Cerebellar cortex (tissue), 1 donor: ENCODE measurements at regions not wholly inside any gene's neighbourhood (a gene's known extent, or its start where the extent isn't known, plus 50 kb on each side); places are given as distances from the start of the nearest gene placed in this dataset.

Experiments
- DNase-seq: peaks from one replicate; pipeline ENCODE4 v3.0.0-alpha.2; 2015; ENCODE audit warnings: low spot score

GRCh38 chr14:97584528-97584927, 787.3 kb downstream of the VRK1 start:
- DNase-seq = no peak

DNA sequence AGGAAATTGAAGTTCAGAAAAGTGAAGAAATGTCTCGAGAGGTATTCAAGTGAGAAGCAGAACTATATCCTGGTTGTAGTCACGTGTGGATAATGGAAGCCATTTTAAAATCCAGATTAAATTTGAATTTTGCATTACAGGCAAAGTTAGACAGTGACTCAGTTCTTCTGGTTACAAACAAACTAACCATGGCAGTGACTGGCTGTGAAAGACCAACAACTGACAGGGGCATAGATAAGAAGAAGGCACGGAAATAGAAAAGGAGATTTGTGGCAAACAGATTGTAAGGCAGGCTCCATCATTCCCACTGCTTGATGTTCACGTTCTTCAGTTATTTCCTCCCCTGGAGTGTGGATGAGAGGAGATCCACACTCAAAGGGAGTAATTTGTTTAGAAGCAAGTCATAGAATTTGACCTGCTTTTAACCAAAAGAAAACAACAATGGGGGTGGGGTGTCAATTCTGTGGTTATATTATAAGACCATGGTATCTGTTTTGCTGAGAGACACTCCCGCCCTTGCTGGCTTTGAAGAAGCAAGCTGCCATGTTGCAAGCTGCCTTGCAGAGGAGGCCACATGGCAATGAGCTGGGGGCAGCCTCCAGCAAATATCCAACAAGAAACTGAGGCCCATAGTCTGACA, 795.3 kb downstream of the VRK1 start:
- DNase-seq = no peak

GRCh38 chr14:97594306-97594705, 797.1 kb downstream of the VRK1 start:
- DNase-seq = no peak

DNA sequence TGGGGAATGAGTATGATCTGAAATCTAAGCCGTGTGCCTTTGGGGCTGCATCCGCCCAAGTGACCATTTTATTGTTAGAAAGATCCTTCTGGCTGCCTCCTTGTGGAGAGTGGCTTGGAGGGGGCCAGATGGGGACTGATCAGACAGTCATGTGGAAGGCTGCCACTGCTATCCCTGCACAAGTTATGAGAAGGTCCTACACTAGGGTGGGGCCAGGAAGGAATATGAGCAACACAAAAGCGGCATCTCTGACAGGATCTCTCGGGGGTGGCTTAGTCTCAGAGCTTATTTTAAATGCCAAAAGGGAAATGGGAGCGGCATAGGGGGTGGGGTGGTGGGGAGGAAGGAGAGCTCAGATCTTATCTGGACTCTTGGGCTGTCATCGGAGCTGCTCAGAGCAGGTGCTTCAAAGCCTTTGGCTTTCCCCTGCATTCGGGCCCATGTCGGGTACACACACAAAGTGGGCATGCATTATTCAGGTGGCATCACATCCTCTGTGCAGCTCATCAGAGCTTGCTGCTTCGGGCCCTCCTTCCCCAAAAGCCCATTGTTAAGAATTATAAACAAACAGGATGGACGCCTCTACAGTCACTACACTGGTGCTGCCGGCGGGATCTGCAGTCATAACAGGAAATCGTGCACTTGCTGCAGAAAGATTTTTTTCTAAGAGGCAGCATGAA, 805.4 kb downstream of the VRK1 start:
- DNase-seq = no peak

- no peak for DNase-seq
Observed at GRCh38 chr14:97603201-97603600, 806.0 kb downstream of the VRK1 start.

- DNase-seq = no peak
Observed at GRCh38 chr14:97604731-97605130, 807.5 kb downstream of the VRK1 start.

- DNase-seq = no peak
Observed at GRCh38 chr14:97618401-97618800, 821.2 kb downstream of the VRK1 start.

GRCh38 chr14:97618917-97619690, 821.9 kb downstream of the VRK1 start:
- no peak for DNase-seq

GRCh38 chr14:97620066-97620465, 822.9 kb downstream of the VRK1 start:
- no peak for DNase-seq

- DNase-seq = no peak
Observed at GRCh38 chr14:97624985-97625384, 827.8 kb downstream of the VRK1 start.

- no peak for DNase-seq
Observed at GRCh38 chr14:97625477-97625876, 828.3 kb downstream of the VRK1 start.

- no peak for DNase-seq
Observed at GRCh38 chr14:97626088-97626487, 828.9 kb downstream of the VRK1 start.

DNA sequence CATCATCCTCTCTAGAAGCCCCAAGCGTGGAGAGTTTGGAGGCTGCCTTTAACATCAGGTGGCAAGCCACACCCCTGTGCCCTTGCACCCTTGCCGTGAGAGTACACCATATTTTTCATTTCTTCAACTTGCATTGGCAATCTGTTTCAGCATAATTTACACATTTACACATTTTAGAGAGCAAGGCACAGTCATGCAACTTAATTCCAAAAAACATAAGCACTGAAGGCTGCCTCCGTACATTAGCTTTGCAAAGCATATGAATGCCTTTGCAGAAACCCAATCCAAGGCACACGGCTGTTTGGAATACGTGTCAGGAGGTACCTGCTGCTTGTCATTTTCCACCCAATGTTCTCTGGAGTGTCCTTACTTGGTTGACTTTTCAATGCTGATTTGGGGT, 833.1 kb downstream of the VRK1 start:
- DNase-seq = no peak

DNA sequence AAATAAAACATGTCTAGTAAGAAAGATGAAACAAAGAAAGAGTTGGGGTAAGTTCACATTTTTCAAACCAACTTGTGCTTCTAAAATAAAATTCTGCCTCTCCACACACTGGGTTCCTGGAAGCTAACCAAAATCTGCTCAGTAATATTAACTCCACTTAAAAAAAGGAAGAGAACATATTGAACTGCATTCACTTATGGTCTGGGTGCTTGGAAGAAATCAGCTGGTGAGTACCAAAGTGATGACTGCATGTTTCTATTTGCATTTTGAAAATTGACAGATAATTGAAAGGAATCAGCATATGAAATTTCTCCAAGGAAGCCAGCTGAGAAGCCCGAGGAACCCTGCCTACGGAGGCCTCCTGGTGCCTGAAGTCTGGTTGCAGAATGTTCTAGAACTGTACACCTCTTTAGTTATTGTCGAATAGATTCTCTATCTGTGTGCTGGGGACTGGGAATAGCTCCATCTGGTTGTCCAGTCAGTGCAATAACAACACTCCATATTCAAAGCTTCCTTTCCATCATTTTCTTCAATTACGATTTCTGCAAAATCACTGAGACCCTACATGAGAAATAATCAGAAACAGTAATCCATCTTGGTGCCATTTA, 836.1 kb downstream of the VRK1 start:
- no peak for DNase-seq

DNA sequence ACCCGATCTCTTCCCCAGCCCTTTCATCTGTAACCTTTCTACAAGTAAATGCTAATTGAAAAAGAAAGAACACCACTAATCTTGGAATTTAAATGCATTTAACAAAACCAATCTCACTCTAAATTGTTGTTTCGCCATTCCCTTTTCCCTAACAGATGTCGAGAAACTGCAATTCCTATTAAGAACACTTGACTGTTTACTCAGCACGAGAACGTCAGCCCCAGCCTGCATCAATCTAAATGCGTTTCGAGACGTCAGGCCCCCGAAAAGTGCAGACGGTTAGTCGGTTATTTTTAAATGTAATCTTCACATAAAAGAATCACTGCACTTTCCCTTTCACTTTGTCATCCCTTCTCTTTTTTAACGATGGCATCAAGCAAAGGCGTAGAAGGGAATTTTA, 837.6 kb downstream of the VRK1 start:
- DNase-seq = no peak

GRCh38 chr14:97638864-97639263, 841.7 kb downstream of the VRK1 start:
- no peak for DNase-seq

DNA sequence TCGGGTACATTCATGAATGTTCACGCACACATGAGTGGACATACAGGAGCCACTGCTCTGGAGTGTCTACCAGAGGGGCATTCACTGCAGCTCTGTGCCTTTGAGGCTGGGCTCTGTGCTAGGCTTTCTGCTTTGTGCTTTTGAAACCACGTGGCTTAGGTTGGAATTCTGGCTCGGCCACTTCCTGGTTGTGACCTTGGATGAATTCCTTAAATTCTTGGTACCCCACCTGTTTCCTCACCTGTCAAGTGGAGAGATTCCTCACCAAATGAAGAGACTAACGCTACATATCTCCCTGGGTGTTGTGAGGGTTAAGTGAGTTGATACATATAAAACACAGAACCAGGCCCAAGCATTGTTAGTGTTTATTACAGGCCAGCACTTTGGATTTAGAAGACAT, 842.8 kb downstream of the VRK1 start:
- DNase-seq = no peak

DNA sequence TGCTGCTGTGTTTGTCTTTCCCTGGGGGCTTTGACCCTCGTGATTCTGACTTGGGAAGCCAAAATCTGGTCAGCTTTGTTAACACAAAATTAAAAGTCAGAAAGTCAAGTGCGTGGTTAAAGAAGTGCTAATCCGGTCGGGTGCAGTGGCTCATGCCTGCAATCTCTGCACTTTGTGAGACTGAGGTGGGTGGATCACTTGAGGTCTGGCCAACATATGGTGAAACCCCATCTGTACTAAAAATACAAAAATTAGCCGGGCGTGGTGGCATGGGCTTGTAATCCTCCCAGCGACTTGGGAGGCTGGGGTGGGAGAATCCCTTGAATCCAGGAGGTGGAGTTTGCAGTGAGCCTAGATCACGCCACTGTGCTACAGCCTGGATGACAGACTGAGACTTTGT, 844.6 kb downstream of the VRK1 start:
- DNase-seq = no peak

- DNase-seq = no peak
Observed at GRCh38 chr14:97642631-97643030, 845.4 kb downstream of the VRK1 start.

GRCh38 chr14:97644365-97644764, 847.2 kb downstream of the VRK1 start:
- no peak for DNase-seq

DNA sequence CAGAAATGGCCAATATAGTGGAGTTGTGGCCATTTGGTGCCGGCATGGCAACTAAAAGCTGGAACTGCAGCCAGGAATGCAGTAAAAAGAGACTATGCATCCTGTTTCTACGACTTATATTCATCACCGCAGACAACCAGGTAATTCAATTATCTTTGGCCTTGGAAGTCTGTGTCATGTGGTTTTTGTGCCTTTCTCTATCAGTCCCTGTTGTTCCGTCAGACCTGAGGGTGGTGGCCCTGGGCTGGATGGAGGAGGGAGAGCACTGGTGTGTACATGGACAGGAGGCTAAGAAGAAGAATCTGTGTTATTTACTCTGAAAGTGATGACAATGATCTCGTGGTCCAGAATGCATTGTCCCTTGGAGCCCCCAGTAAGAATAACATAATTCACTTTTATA, 852.6 kb downstream of the VRK1 start:
- DNase-seq = no peak

GRCh38 chr14:97655169-97655948, 858.2 kb downstream of the VRK1 start:
- DNase-seq = no peak
